GM19438 (cell line): ENCODE measurements at regions not wholly inside any gene's neighbourhood (a gene's known extent, or its start where the extent isn't known, plus 50 kb on each side); places are given as distances from the start of the nearest gene placed in this dataset.
"Not testable (repeated sequence)": the region's sequence is repeated elsewhere in the genome, so short reads cannot be mapped to it uniquely, and the experiment has no call there.

ENCODE experiments used
- ATAC-seq: cut with Tn5 transposase; IDR thresholded peaks from one replicate; pipeline ENCODE4 v1.9.1; 2021; ENCODE audit warnings: low read depth; ENCODE audit not compliant: unreplicated experiment

DNA sequence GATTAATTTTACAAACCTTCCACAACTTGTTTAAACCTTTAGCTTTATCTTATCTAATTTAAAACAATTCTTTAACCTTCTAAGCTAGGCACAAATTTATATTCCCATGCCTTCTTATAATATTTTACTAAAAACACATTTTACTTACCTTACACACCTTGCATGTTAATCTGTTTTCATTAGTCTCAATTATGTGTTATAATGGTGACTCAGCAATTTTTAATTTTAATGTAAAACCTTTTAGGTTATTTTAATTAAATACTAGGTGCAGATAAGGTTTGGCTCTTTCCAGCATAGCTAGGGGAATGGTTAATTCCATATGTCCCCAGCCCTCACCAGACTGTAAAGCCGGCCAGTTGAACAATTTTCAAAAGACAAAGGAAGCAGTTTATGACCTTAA lies 264.6 kb upstream of the SGO1 start:
- ATAC-seq: no peak

DNA sequence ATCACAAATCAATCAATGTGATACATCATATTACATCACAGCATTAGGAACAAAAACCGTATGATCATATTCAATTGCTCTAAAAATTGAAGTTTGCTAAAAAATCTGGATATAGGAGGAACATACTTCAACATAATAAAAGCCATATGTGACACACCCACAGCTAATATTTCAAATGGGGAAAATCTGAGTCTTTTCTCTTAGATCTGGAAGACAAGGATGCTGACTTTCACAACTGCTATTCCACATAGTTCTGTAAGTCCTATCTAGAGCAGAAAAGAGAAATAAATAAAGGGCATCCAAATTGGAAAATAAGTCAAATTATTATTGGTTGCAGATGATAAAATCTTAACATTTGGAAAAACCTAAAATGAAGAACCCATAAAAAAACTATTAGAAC lies 256.8 kb upstream of the SGO1 start:
- ATAC-seq: no peak

DNA sequence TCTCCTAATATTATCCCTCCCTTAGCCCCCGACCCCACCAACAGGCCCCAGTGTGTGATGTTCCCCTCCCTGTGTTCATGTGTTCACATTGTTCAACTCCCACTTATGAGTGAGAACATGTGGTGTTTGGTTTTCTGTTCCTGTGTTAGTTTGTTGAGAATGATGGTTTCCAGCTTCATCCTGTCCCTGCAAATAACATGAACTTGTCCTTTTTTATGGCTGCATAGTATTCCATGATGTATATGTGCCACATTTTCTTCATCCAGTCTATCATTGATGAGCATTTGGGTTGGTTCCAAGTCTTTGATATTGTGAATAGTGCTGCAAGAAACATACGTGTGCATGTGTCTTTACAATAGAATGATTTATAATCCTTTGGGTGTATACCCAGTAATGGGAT lies 241.3 kb upstream of the SGO1 start:
- ATAC-seq: not testable (repeated sequence)

DNA sequence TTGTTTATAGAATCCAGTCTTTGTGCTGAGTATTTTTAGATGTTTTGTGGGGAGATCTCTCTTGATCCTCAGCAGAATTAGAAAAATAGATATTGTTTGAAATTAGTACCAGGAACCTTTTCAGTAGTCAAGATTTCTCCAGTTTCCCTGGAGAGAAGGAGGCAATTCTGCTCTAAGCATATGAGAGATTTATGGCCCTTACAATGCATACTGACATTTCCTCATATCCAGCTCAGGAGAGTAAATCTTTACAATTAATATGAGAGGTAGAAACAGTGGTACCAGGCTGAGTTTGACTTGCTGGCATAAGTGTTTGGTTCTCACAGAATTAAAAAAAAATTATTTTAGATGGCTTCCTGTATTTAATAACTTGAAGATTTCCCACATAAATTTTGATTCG lies 239.1 kb upstream of the SGO1 start:
- no peak for ATAC-seq

DNA sequence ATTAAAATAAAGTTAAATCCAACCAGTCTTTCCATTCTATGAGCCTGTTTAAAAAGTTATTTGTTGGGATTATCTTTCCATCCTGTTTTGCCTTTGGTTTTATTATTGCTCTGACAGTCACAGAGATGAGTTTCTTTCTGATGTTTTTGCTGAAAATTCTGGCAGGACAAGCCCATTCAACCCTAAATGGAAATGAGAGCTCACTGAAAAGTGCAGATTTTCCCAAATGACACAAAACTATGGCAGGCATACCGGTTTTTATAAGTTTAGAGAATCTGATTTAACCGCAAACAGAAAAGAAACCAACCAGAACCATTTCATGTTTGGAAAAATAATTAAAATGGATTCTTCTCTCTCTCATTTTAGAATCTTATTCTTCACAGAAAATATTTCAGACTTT lies 238.1 kb upstream of the SGO1 start:
- no peak for ATAC-seq

DNA sequence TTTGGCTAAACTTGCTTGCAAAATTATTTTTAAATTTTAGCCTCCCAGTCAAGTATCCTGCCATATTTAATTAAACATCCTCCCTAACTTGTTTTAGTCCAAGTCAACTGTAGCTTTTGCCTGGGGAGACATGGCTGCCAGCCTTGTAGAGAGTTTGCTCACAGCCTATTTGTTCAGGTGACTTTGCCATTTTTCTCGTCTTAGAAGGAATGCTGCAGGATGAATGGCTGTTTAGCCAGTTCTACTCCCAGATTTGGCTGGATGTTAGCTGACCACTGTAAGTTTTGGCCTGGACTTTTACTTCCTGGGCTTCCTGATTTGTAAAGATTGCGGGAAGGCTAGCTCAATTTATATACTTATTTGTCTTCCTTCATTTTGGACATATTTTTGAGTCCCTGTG lies 236.4 kb upstream of the SGO1 start:
- ATAC-seq: no peak

DNA sequence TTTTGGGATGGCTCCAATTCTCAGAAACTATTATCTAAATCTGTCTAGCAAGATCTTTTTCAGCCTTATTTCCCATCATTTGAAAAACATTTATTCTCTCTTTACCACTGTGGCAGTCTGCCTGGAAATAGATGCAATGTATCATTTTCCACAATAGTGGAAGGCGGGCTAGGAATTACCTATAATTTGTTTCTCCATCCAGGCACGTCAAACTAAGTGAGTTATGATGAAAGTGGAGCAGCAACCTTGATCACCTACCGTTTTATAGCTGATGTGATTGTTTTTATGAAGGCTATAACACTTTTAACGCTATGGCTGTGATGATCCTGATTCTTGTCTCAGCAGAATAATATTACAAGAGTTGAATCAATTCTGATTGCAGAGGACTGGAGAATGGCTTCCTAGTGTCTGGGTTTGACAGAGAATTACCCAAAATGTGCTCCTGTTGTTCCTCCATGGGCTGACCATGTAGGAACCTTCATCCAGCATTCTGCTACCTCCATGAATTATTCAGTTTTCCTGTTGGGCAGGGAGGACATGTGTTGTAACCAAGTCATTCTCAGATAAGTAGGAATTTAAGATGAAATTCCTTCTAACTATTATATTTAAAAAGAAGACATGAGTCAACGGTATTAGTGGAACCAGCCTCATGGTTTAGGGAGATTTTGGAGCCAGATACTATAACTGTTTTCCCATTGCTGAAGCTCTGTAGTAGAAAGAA lies 231.5 kb upstream of the SGO1 start:
- ATAC-seq: no peak

DNA sequence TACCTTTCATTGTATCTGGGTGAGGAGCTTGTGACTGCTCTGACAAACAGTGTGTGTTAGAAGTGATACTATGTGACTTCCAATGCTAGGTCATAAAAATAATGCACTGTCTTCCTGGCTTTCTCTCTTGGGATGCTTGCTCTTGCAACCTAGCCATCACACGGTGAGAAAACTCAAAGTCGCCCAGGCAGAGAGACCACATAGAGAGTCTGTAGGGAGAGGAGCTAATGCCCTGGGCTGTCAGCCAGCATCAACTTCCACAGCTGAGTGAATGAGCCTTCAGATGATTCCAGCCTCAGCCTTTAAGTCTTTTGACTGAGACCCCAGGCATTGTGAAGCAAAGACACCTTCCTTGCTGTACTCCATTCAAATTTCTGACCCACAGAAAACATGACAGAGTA lies 220.6 kb upstream of the SGO1 start:
- no peak for ATAC-seq

DNA sequence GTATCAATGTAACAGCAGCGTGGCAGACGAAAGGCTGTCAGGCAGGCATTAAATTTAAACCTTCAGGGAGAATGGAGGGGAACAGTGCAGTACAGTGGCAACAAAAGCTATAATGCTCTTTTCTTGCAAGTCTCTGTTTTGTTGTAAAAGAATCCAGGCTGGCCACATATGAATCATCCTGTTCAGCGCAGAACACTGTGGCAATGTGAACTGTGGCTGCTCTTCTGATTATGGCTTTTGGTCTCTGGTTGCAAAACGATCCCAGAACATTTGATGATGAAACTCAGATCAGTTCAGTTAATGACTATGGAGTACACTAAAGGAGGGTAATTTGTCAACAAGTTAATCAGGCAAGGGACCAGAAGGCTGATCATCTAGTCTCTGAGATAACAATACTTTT lies 219.7 kb upstream of the SGO1 start:
- ATAC-seq: no peak

DNA sequence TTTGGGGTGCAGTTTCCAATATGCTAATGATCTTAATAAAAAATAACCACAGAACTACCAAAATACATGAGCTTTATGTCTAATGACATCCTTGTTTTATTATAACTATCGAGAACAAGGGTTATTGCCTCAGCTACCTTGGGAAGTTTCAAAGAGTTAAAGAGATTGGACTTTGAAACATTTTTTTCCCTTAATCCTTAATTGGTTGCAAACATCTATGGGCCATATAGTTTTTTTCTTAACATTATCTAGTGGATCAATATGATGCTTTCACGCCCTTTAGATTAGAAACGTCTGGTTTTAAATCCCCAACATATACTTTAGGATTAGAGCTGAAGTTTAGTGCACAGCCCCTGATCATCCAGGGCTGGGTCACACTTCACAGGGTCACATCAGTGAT lies 219.2 kb upstream of the SGO1 start:
- no peak for ATAC-seq

DNA sequence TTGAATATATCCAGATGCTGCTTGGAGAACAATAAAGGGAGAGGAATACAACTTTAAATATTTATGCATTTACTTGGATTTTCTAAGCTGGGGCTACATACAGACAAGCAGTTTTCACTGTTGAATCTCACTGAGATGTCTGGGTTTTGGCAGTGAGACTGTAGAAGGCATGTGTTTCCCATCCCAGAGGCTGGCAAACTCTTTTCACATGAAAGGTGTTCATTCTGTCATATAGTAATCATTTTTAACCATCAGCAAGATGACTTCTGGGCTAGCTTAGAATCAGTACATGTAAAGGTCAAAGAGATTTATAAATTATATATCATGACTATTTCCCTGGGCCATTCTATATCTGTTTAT lies 218.7 kb upstream of the SGO1 start:
- no peak for ATAC-seq

DNA sequence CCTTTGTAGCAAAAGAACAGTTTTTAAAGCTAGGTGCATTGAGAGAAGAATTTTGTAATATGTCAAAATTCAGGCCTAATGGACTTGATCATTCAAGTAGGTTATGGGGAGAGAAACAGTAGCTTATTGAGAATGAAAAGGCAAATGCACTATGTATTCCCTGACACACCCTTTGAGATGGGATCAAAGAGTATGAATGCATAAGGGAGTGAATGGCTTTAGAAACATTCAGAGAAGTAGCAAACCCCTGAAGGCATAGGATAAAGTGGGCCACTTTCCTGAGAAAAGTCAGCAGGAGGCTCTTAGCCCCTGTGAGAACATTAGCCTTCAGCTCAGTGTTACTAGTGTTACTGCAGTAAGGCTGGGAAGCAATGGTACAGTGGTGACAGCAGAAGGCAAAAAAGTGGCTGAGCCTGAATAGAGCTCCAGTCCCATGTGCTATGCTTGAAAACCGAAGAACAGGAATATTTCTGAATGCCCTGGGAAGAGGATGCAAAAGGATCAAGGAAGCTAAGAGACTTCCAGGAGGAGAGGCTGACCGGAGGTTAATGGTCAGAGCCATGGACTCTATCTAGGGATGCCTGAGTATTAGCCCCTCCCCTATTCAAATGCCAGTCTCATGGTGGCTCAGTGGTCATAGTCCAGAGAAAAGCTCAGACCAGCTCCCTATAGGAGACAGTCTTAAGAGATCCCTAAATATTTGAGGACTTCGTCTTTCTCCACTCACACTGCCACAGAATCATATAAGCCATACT lies 218.2 kb upstream of the SGO1 start:
- no peak for ATAC-seq

DNA sequence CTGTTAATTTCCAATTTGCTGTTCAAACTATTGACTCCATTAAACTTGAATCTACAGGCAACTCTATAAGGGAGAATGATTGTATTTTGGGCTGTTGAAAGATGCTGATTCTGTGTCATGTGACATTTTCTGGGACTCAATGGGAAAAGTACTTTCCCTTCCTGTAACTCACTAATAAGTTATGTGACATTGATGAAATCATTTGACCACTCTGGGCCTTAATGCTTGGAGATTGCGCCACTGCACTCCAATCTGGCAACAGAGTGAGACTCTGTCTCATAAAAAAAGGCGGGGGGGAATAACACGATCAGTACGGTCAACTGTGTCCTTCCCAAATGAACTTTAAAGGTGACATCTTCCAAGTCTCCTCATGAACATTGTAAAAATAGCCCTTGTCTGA lies 215.2 kb upstream of the SGO1 start:
- ATAC-seq: no peak

DNA sequence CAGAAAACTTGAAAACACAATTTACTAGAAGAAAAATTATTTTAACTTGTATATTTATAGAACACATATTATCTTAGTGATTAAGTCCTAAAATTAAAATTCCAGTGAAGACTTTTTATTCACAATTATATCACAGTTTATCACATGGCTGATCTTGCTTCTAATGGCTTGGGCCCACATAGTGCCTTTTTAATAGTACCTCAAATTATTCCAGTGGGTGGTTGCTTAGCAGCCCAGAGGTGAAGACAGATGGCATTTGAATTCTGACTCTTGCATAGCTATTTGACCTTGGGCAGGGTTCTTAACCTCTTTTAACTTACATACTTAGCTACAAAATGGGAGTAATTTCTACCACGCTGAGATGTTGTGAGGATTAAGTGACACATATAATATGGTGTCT lies 214.7 kb upstream of the SGO1 start:
- no peak for ATAC-seq

DNA sequence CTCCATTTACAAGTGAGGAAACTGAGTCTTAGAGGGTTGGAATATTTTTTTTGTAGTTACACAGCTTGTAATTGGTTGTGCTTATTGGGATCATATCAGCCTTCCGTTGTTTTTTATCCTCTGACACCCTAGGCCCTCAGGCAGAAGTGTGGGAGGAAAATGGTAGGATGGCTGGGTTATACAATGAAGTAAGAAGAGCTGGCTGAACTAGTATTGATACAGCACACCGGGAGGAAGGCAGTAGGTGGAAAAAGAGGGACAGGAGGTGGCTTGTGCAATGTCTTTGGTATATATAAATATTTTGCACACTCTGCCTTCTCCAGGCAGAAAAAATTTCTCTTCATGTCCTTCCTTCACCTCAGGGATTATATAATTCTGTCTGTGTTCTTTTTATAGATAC lies 214.3 kb upstream of the SGO1 start:
- no peak for ATAC-seq

DNA sequence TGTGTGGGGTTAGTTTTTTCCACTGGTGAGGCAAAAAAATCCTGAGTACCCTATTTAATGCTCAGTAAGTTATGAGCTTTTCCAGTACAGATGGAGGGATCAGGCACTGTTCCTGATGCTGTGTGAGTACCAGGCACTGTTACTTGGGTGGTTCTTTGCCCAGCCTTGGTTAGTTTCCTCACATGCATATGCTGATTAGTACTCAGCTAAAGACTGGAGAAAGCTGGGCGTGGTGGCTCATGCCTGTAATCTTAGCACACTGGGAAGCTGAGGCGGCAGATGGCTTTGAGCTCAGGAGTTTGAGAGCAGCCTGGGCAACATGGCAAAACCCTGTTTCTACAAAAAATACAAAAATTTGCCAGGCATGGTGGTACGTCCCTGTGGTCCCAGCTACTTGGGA lies 210.3 kb upstream of the SGO1 start:
- no peak for ATAC-seq

DNA sequence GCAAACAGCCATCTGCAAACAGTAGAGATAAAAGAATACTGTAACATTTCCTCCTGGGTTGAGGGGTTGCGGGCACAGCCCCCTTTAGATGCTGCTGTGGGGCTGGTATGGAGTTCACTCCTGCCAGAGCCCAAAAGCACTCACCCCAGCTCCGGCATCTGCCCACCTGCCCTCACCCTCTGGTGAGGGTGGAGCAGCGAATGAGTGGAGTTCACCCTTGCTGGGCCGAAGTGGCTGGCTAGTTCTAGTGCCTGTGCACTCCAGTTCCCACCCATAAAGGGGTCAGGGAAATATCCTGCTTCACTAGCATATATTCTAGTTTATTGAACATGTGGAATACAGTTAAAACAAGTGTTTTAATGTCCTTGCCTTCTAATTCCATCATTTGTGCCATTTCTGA lies 209.7 kb upstream of the SGO1 start:
- no peak for ATAC-seq

DNA sequence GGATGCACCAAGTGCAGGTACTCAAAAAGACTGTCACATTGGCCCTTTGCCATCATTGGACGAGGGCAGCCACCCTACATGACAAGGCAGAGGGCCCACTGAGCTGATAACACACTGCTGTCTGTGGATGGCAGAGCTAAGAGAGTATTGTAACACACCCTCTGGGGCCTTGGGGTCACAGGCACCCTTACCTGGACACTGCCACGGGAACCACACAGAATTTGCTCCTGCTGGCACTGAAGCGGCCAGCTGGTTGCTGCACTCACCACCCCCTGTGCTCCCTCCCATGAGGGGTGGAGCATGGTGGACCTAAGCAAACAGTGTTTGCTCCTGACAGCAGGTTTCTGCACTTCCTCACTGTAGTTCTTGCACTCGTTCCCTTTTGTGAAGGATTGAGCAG lies 208.2 kb upstream of the SGO1 start:
- ATAC-seq: no peak

DNA sequence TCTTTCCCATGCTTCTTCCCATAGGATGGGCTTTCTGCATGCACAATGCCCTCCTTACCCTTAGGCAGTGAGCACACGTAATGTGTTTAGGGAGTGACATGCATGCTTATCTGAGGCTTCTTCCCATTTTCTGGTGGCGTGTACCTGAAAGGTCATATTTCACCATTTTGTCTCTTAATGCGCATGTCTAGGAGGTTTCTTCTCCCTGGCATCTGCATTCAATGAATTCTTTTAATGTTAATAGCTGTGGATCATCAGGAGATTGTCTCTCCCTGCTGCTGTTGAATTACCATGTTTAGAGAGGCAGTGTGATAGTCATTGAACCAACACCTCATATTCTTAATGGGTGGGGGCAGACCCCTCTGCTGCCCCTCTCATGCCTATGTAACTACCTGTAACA lies 205.6 kb upstream of the SGO1 start:
- no peak for ATAC-seq

DNA sequence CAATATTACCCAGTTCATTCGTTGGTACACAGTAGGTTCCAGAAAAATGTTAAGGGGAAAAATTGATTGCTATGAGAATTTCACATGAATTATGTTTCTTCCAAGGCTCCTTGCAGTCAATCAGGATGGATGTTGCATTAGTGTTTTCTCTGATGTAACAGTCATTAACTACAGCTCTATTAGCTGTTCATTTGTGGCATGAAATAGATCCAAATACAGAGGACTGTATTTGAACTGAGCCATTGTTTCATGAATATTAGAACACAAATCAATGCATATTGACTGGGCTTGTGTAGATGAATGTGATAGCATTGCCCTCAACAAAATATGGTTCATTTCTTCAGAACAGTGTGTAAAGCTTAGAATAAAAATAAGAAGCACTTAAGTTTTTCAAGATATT lies 203.0 kb upstream of the SGO1 start:
- ATAC-seq: no peak

DNA sequence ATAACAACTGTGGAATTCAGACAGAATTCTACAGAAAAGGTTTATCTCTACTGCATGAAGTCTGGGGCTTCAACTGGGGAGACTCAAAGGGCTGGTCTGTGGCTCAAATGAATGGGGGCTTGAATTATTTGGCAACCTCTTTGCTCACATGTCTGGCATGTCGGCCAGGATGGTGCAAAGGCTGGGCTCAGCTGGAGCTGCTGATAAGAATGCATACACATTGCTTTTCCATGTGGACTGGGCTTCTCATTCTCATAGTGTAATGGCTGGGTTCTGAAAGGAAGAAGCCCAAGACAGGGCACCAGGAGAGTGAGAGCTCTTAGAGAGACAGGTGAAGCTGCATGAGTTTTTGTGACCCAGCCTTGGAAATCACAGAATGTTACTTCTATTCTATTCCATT lies 194.3 kb upstream of the SGO1 start:
- no peak for ATAC-seq

DNA sequence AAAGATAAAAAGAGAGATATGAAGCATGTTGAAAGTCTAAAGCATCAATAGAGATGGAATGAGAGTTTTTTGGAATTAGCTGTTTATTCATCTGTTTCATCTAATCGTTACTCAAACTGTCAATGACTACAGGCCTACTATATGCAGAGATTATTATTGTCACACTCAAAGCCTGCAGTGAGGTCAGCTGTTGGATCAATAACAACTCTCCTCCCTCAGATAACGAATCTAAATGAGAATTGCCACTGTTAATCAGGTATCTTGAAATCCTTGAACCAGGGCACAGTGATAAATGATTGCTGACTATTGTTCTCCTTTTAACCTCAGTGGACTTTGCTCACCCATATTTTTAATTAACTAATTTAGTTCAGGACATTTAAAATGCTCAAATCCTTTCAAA lies 192.3 kb upstream of the SGO1 start:
- no peak for ATAC-seq
